H4 (cell line): ENCODE measurements at regions not wholly inside any gene's neighbourhood (a gene's known extent, or its start where the extent isn't known, plus 50 kb on each side); places are given as distances from the start of the nearest gene placed in this dataset.

Experiments
- DNase-seq: peaks from one replicate; pipeline ENCODE4 v3.0.0-alpha.2; 2015; ENCODE audit warnings: low spot score

DNA sequence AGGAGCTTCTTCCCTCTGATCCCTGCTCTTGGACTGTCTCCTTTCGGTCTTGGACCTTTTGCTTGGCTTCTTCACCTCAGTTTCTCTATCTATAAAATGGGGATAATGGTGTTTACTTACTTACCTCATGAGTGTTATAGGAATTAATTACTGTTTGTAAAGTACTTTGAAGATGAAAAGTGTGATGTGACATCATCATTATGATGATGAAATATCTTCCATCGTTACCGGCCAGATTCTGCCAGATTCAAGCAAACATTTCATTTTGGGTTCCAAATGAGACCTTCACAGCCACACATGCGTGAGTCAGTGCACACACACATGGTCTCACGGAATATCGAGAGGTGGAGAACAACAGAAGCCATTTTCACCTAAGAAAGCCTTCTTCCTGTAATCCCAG is 220.1 kb upstream of the RPL34 start:
- no peak for DNase-seq

DNA sequence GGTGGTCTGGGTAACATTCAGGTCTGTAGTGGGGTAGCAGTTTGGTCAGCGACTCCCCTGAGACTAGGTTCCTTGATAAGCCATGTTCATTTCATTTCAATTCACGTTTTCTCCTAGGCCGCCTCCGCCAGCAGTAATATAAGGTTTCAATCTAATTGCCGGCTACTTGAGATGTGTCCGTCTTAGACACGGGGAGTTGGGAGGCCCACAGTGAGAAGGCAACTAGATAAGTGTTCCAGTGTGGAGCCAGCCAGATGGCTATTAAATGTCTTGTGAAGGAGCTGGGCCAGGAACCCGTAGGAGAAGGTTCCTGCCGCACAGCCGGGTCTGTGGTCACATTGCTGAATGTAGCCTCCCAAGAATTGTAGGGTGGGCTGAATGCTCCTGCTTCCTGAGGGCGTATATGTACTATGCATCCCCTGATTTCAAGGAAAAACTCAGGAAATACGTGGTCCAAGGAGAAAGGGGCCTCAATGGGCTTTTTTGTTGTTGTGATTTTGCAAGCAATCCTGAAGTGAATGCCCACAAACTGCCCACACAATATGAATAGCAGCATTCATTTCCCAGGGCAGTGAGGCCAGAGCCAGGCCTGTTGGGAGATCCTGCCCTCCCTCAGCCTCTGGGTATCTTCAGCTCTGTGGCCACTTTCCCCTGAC is 220.6 kb upstream of the RPL34 start:
- no peak for DNase-seq

DNA sequence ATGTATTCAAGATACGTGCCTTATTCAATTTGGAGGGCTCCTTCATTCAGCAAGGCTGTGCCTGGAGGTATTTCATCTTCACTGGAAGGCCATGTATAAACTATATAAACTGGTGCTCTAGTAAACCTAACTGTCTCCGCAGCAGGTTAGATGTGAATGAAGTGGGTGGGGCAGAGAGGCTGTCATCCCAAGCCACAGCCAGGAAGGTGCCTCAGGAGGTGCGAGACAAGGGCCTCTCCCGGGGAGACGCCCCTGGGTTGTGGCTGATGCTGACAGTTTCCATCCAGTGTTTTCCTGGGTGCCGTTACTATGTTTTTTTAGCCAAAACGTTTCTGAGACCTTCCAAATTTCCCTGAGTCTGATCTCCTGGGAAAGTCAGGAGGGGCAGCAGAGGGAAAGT is 221.5 kb upstream of the RPL34 start:
- DNase-seq, result no peak

DNA sequence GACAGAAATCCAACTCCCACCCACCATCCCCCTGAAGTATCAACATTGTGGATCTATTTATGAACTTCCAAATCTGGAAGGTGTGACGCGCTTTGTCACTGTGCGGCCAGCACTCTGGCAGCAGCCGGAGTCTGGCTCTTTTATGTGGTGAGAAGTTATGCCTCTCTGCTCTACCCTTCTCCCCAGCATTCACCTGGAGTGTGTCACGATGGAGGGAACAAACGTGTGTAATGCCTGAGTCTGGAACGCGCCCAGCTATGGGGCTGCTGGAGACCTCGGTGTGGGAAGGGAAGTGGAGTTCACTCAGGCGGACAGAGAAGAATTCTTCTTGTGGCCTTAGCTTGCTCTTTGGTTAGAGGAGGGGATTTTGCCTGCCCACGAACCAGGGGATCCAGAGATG is 222.1 kb upstream of the RPL34 start:
- DNase-seq, result no peak

DNA sequence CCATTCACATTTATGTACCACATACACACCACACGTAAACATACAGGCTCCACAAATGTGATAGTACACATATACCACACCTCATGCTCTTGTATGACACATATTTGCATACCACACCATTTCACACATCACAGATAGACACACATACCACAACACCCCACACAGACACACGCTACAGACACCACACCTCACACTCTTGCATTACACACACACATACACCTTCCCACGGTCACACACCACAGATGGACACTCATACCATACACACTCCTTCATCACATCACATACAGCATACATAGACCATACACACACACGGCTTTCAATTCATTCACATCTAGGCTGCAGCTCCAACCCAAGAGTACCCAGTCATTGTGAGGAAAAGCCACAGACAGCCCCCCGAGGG is 222.5 kb upstream of the RPL34 start:
- no peak for DNase-seq

DNA sequence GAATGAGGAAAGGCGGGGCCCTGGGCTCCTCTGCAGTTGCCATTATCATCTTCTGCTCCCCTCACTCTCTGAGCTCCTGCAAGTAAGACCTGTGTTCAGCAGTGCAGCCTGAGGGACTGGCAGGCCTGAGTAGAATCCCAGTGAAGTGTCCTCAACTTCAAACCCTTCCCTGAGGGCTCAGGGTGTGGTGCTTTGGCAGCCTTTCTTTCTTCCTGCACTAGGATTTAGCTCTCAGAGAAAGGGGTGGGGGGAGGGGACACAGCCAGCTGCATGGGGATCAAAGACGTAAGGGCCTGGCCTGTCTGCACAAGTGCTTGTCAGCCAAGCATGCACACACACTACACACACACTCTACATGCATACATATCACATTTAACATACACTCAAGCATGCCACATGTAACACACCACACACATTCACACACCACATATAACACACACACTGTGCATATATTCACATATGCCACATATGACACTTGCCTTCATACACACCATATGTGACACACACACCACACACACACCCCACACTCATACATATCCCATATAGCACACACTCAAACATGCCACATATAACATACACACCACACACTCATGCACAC is 223.4 kb upstream of the RPL34 start:
- DNase-seq, result no peak

DNA sequence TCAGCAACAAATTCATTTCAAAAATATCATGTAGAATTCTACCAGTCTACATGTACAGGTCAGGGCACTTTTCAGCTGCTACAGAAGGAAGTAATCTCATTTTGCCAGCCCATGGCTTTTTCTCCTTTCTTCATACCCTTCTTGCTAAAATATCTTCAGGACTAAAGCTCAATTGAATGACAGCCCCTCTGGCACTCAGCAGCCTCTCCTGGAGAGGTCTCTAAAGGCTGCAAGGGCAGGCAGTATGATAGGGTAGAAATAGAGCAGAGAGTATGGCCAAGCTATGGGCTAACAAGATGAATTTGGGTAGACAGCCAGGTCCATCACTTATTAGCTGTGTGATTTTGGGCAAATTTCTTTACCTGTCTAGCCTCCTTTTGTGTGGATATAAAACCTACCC is 224.6 kb upstream of the RPL34 start:
- no peak for DNase-seq

DNA sequence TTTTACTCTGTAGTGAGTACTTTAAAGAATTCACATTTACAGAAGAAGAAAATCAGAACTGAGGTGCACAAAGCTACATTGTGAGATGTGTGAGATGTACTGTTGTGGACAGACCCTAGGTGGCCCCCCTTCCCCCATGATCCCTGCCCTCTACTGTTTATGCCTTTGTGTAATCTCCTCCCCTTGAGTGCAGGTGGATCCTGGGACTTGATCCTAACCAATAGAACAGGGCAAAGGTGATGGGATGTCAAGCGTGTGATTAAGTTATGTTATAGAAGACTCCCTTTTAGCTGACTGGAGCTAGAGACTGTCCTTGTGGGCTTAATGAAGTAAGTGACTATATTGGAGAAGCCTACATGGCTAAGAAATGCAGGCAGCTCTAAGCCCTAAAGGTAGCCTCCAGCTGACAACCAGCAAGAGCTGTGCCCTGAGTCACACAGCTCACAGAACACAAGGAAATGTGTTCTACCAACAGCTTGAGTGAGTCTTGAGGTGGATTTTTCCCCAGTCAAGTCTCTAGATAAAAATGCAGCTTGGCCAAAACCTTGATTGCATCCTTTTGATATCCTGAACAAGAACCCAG is 225.2 kb upstream of the LEF1 start:
- DNase-seq, result no peak

DNA sequence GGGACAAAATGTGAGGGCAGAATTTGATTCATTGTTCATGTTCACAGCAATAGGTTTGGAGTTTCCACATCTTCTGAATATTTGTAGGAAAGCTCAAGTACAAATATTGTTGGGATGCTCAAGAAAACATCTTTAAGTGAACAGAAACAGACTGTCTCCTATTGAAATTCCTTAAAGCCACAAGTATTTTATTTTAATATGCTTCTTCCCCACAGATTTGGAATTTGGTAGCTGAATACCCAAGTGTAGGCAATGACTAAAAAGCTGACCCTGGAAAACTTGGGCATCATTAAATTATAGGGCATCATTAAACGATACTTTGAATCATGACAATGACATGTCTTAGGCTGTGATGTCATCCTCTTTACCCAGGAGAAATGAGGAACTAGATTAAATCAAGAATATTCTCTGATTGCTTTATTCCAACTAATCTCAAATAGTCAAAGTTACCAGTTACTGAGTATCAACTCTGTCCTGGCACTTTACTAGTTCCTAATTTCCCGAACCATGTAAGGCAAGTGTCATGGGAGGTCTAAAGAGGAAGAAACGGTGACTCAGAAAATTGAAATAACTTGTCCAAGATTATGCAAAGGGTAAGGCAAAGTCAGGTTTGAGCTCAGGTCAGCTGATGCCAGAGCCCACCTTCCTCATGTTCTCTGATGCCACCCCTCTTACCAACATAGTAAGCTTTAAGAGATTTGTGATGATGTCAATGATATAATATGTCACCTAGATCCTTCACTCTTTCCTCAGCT is 223.1 kb upstream of the LEF1 start:
- no peak for DNase-seq

DNA sequence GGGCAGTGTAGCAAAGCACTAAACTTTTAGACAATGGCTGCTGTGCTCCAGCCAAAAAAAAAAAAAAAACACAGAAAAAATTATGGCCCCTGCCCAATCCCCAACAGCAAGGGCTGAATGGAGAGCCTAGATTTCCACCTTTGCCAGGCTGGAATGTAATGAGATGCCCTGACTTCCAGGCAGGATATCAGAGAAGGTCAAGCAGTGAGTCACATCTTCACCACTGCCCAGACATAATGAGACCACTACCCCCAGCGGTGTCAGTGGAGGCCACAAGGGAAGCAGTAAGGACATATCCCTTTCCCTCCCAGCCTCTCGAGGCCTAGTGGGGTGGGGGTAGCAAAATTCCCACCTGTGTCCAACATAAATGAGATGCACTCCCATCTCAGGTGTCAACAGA is 216.3 kb upstream of the LEF1 start:
- no peak for DNase-seq

DNA sequence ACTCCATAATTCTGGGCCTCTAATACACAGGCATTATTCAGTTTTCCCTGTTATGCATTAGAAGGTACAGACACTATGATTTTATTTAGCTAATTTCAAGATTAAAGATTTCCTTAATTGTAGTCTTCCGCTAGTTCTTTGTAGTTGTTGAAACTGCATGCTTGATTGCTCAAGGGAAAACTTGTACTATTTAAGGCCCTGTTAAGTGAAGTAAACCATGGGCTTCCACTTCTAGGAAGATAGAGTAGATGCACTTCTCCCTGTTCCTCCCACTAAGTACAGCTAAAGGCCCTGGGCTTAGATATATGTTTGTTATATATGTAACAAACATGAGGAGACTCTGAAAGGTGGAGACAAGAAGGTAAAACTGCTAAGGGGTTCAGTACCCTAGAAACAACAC is 215.8 kb upstream of the LEF1 start:
- no peak for DNase-seq

DNA sequence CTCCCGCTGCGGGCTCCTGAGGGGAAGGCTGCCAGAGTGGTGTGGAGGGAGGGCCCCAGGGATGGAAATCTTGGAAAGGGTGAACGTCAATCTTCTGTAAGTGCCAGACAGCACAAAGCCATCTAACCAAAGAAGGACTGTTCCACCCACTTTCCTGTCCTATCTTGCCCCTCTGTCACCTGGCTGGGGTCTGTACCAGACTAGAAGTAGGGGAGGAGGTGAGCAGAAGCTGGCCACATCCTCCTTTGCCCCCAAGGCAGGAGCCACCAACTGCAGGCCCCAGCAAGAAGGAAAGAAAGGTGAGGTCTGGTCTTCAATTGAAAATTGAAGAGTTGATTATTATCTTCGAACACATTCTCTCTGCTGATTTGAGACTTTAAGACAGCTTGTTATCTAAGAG is 214.4 kb upstream of the LEF1 start:
- no peak for DNase-seq

DNA sequence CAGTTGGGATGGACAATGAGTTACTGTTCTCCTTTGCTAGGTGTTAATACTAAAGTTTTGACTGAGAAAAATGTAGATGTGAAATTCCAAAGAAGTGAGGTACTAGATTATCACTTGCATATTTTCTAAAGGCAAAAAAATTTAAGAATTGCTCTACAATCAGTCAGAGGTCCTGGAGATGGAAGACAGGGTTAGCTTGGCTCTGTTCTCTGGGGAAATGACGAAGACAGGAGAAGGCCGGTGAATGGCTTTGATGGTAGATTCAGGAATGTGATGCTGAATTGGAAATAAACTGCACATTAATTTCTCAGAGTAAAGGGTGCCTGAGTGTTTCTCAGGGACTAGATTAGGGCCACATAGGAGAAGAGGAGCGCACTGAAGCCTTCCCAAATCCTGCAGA is 214.0 kb upstream of the LEF1 start:
- DNase-seq, result no peak

DNA sequence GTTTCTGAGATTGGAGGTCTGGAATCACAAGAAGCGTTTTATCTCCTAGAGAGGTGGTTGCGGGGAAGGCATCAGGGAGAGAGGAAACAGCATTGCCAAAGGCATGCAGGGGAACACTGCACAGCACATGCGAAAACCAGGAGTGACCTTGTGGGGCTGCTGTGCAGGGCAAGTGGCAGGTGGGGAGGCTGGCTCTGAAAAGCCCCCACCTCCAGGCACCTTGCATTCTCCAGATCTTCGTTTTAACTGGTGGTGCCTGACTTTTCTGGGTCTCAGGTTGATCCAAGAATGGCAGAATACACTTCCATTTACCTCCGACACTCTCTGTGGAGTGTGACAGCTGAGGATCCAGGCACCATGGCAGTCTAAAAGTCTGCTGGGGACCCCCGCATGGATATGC is 209.4 kb upstream of the LEF1 start:
- DNase-seq, result no peak

DNA sequence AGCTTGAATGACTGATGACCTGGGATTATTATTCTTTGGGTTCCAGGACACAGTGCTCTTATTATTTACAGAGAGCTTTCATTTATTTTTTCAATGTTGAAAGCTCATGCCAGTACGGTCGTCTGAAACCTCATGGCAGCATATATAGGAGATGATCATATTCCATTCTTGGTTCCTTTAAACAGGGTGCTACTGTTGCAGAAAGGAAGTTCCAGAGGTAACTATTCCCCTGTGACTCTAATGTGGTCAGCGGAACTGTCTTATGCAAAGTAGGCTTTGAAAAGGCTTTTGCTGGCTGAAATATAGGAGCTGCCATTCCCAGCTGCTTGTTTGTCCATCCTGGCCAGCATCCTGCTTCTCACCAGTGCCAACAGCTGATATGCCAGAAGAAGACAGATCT is 208.3 kb upstream of the LEF1 start:
- DNase-seq, result no peak

DNA sequence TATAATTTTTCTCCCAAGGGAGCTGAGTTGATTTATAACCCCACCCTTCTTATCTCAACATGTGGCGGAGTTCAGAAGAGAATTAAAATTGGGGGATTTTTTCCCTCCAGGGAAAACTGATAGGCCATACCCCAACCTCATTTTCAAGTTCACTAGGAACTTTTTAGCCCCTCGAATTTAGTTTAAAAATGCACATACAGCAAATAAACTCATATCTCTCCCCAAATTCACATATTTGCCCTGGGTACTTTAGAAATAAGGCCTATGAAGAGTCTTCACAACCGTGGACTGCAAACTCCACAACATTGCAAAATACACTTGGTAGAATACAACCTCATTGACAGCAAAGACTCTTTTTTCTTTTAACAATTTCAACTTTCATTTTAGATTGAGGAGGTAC is 206.7 kb upstream of the LEF1 start:
- DNase-seq, result no peak

DNA sequence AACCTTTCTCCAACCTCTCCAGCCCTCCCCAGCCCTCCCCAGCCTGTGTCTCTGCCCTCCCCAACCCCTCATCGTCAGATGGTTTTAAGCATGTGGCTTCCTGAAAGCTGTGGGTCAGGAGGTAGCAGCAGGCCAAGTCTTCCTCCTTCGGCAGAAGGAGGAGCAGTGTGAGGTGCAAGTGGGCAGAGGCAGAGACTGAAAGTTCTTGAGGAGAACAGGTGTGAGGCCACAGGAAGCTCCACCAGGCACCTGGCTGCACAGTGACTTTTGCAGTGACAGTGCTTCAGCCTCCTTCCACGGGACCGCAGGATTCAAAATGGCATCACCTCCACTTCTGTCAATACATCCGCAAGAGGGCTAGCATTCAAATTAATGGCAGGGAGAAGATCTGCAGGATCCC is 203.9 kb upstream of the LEF1 start:
- DNase-seq, result no peak

DNA sequence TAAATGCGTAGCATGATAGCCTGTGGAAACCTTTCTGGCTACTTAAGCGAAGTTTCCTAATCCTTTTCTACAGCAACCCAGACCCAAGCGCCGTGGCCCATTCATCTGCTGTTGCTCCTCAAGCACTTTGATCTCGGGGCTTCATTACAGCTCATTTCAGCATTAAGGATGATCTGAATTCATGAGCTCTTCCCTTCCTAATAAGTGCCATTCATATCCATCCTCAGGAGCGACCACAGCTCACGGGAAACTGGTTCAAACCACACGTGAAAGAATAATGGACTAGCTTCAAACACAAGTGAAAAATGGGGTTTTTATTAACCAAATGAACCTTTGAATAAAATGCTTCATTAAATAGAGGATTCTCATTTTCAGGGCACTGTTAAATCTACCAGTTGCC is 202.6 kb upstream of the LEF1 start:
- no peak for DNase-seq

DNA sequence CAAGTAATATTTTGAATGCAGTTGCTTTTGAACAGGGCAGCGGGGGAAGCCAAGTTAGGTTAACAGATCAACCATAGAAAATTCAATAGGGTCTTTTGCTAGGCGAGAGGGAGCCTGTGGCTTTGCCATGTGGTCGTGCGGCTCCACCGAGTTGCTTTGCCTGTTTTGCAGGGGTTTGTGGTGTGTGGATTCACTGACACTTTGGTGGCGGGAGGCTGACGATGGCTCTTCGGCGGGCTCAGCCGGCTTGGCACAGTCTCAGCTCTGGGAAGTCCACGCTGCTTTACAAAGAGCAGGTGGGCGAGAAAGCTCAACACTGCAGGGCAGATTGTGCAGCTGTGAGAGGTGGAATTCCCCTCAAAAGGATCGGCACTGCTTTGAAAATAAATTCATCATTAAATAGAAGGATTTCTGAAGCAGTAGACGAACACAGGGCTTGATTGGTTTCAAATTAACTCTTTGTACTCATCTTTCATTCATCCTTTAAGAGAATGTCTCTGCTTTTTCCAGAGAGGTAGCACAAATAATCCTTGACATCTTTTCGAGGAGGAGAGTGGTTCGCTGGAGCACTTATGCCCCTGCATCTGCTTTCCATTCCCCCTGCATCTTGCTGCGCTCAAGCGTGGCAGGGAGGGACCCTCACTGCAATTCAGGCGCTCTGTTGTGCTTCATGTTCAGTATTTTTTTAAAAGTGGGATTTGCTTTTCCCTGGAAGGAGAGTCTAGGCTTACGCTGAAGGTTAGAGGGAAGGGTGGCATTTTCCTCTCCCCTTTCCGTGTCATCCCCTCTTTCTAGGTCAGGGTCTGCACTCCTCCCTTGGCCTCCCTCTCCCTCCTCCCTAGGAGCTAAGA is 201.8 kb upstream of the LEF1 start:
- no peak for DNase-seq

DNA sequence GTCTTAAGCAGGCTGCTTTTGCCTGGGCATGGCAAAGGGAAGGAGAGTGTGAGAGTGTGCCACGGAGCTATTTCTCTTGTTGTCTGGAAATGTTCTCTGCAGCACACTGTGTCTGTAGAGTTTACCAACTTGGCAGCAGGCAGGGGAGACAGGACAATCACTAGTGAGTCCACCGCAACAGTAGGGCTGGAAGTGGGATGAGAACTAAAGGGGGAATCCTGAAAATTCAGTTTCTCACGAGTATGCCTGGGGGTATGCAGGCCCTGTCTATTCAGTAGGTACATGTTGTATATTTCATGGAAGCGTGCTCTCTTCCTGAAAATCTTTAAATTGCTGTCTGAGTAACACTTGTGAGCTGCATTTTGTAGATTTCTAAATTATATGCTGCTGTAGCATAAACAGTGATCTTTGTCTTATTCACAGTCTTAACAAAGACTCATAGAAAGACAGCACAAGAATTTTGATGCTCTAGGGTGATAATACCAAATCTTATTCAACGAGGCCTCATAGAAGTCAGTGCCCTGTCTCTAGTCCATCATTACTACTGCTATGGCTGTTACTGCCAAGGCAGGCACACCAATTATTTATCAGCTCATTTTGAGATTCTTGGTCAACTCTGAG is 200.4 kb upstream of the LEF1 start:
- no peak for DNase-seq

DNA sequence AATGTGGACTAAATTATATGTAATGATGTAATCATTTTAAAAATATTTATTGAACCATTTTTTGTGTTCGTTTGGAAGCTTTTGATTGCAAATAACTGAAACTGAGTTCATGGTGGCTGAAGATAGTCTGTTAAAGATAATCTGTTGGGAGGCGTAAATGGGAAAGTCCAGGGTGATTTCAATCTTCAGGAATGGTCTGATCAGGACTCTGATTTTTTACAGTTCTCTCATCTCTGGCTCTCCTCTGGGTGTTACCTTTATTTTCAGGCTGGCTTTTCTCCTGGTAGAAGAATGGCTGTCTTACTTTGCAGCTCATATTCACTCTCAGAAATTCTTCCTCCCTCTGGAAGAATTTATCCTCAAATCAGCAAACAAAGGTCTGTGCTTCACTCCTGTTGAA is 199.0 kb upstream of the LEF1 start:
- no peak for DNase-seq

DNA sequence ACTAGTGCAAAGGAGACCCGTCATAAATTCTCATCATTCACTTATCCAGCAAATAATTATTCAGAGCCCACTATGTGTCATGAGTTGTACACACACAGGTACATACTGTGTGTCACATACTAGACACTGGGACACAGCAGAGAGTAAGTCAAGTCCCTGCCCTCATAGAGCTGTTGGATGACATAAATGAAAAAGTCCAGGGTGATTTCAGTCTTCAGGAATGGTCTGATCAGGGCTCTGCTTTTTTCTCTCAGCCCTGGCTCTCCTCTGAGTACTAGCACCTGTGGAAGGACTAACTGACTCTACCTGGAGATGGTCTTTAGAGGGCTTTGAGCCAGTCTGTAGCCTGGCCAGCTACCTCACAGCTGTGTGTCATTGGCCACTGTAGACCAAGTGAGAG is 198.0 kb upstream of the LEF1 start:
- no peak for DNase-seq
